Right forelimb (tissue), 1 donor: ENCODE measurements at regions not wholly inside any gene's neighbourhood (a gene's known extent, or its start where the extent isn't known, plus 50 kb on each side); places are given as distances from the start of the nearest gene placed in this dataset.

Experiments used
- DNase-seq: peaks from one replicate; pipeline ENCODE4 v3.0.0-alpha.2; 2018

DNA sequence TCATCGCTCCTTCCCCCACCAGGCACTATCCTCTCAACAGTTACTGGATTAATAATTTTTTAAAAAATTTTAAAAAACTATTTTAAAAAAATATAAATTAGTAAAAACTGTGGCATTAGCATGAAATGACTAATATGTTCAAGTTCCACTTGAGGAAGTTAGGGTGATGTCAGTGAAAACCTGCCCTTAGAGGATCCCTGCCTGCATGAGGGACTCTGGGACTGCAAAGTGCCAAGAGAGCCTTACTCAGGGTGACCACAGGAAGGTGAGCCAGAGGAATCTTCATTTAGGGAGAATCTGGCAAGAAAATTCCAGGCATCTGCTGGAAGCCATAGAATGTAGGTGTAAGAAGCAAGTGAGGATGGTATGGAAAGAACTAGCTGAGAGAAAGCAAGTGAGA lies 157.7 kb upstream of the BCL6 start:
- DNase-seq, result no peak

DNA sequence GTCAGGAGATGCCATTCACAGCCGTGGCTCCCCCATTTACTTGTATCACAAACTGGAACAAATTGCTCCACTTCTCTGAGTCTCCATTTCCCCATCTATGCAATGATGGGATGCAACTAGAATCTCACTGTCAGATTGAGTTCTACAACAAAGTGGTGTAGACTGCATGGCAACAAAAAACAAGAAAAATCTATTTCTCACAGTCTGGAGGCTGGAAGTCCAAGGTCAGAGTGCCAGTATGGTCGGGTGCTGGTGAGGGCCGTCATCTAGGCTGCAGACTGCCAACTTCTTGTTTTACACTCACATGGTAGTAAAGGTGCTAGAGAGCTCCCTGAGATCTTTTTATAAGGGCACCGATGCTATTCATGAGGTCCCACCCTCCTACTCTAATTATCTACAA lies 158.4 kb upstream of the BCL6 start:
- DNase-seq, result no peak

DNA sequence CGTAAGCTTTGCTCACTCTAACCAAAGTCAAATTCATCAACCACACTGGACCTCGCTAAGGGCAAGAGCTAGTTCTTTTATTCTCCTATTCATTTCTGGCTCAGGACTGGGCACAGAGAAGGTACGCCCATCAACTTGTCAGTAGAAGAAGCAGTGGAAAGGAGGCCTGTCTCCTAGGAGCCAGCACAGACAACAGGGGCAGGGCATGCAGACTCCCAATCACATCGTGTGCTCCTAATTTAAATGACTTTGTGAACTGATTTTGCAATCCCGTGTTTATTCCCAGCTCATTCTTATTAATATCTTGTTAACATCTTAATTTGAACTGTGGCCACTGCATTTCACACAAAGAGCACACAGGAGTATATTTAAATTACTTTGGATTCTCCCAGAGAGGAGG lies 161.1 kb upstream of the BCL6 start:
- DNase-seq, result no peak

DNA sequence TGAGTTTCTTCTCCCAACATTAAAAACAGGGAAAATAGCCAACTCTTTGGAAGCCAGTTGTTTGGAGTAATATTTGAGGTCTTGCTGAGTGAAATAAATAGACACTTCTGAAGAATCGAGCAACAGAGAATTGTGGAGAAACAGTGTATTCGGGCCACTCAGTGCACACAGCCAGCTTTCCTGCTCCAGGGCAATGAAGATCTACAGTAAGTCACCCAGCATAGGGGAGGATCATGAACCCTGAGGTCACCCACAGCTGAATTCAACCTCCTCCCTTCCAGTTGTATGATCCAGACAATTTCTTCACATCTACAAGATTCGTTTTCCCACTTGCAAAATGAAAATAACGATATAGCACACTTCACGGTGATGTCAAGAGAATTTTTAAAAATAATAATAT lies 161.7 kb upstream of the BCL6 start:
- DNase-seq, result no peak

DNA sequence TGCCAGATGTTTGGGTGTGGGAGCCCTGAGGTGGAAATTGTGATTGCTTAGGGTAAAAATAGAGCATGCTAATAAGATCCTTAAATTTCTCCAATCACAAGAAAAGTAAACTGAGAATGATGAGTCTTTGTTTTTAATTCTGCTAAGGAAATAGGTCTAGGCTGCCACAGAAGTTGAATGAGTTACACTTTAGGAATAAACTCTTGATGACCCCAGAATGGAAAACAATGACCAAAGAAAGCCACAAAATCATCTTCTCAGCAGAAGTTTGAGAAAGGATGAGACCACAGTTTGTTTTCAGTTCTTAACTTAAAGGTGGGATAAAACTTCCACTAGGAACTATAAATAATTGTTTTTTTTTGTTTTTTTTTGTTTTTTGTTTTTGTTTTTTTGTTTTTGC lies 164.6 kb upstream of the BCL6 start:
- no peak for DNase-seq

DNA sequence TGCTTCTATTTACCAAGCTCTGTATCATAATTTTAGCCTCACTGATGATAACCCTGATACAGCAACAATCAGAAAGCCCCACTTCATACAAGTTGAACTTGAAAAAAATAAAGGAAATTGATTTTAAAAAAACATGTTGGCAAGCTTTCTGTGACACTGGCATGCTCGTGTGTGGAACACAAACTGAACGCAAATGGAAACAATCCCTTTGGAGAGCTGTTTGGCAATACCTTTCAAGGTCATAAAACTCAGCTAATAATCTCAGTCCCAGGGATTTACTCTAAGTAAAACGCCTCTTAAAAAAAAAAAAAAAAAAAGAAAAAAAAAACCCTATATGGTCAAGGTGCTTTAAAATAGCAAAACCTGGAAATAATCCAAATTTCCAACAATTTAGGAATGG lies 166.7 kb upstream of the BCL6 start:
- DNase-seq, result no peak

DNA sequence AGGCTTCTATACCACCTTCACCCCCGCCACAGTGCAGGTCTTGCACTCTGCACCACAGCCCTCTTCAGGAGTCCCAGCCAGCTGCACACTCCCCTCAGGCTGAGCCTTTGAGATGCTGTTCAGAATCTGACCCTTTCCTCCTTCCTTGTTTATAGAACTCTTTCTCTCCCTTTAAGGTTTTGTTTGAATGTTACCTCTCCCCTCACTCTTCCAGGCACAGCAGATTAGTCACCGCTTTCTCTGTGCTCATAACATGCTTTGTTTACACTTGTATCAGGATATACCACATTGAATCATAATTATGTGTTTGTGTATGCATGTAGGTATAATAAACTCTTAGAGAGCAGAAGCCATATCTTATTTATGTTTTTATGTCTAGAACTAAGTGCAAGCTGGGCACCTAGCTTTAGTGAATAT lies 168.4 kb upstream of the BCL6 start:
- DNase-seq, result no peak

DNA sequence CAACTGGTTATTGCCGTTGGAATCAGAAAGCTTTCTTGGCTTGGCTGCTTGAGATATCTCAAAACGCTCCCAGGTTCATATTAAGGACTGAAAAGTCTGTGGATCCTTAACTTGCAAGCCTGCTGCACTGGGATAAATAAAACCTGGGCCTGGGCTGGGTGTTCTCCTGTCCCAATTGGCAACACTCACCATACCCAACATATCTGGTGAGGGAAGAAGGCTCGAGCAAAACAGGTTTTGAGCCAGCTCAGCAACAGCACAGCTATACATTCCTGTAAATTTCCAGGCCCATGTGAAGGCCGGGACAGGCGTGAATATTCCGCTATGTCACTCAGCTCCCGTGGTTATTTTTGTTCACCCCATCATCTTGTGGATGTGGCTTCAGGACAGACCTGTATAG lies 169.0 kb upstream of the BCL6 start:
- no peak for DNase-seq

DNA sequence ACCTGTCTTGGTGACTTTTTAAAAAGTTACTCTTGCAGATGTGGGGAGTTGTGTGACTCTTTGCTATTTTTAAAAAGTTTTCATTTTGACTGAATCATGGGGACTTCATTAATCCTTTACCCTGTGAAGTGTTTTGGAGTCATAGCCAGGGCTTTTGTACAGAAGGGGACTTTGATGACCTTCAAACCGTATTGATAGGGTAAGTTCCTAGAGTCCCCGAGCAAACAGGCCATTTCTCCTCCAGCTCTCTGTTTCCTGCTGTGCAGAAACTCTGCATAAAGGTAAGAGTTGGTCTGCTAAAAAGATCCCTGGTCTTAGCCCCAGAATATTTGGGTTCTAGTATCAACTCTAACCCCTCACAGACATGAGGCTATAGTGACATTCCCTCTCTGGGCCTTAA lies 170.8 kb upstream of the BCL6 start:
- no peak for DNase-seq

DNA sequence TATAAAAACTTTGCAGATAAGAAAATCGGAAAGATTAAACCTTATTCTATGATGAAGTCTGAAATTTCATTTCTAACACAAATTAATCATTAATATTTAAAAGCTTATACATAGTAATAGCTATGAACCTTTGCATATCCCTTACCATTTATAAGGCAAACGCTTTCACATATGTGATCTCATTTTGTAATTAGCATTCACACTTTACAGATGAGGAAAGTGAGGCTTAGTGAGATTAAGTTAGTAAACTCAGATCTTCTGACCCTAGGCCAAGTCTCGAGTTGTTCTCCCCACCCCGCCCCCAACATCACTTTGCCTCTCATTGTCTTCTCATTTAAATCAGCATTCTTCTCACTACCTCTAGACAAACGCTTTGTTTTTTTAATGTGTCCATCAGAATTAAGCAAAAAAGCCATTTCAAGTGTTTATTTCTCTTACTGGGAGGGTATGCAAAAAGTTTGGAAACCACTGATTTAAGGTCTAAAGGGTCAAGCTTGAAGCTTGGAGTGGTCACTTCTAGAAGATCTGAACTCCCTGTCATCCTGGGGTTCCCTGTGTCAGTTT lies 172.9 kb upstream of the BCL6 start:
- DNase-seq, result no peak

DNA sequence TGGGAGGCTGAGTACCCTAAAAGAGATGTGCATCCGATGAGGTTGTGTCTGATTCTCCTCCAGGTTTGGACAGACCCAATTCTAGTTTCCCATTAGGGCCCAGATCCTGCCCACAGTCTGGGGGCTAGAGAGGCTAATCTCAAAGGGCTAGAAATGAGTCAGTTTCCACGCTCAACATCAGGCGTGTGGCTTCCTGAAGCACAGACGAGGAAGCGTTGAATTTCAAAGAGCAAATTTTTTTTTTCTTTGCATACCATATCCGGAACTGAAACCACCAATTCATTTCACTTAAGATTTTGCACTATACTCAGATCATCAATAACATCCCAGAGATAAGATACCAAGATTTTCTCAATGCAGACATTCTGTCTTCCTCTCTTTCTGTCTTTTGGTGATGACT lies 173.8 kb upstream of the BCL6 start:
- DNase-seq, result no peak

DNA sequence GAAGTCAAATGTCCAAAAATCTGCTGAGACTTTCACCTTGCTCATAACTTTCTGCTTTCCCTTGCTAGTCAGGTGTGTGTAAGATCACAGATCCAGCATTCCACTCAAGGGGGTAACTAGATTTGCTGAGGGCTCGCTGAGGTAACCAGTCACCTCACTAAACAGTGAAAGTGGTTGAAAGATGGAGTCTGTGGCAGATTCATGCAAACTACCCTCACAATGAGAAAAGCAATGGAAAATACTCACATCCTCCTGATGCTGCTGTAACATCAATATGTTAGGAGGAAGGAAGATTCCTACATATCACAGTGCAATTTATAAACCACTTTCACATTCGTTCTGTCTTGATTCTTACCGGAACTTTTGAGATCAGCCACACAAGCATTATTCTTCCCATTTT lies 174.3 kb upstream of the BCL6 start:
- DNase-seq, result no peak

DNA sequence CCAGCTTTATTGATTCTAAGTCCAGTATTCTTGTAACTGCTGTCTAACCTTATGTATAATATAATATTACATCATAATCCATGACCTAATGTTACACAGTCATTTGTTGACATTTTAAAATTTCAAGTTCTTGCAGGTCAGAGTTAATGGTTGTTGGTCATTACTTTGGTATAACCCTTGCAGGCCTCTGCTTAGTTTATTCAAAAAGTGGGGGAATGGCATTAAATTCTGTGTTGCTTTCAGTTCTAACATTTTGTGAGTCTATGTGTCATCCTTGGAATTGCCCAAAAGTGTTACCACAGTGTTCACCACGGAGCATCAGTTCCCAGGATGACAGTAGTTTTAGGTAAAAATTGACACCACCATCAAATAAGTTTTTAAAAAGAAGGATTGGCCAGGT lies 174.8 kb upstream of the BCL6 start:
- DNase-seq, result no peak

DNA sequence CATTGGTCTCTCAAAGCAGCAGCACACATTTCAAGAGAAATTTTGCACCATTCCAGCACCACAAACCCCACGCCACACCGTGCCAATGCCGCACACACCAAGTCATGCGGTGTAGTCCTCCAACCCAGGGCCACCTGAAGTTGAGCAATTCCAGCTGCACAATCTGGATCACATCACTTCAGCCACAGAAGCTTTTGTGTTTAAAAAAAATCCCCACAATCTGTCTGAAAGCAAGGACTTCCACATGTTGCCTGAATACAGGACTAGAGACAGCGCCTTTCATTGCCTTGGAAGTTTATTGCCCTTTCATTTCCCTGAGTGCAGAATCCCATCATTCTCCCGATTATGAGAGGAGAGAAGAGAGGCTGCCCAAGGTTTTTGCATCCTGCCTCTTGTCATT lies 175.6 kb upstream of the BCL6 start:
- no peak for DNase-seq

DNA sequence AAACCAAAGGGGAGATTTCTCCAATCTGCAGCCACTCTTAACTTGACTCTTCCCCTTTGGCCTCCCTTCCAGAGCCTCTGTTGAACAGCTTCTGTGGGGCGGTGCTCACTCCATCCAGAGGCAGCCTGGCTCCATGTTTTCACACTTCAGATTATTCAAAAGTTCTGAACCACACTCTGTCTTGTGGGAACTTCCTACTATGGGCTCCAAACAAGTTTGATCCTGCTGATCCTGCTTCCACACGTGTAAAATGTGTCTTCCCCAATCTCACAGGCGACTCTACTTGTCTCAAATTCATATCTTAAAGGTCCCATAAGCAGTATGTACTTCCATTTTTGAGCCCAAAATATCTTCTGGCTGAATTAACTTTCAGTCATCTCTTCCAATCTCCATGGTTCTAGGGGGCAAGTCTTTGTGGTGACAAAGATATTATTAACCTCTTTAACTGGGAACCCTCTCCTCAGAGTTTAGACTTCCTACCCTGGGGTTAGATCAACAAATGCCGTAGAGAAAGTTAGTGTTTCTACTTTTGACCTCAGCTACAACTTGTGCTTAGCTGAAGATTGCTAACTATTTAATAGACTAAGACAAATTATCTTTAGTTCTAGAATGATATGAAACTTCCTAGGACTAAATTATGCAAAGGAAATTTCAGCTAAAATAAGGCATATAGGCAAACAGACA lies 176.3 kb upstream of the BCL6 start:
- no peak for DNase-seq

DNA sequence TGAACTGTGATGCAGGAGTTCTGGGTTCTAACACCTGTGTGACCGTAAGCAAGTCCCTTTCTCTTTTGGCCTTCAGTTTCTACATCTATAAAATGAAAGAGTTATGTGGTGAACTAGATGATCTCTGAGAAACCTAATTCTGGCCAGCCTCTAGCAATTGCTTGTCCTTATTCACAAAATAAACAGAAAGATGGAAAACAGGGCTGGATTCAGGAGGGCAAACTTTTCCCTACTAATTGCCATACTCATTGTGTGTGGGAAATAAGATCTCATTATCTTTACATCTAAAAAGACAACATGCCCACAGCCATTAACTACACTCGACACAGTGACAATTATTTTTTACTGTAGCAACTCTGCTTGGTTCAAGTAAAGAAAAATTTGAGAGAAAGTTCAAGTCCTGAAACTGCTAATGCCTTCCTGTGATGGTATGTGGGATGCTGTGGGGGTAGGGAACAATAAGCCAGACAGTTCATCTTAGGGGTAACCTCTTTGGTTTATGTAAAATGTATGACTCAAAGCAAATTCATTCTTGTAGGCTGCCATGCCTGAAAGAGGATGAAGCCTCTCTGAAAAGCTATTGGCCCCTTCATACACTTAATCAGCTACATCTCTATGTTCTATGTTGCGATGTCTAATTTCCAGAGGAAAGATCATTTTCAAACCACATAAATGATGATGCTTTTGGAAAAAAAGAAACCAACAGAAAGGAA lies 177.6 kb upstream of the BCL6 start:
- no peak for DNase-seq

DNA sequence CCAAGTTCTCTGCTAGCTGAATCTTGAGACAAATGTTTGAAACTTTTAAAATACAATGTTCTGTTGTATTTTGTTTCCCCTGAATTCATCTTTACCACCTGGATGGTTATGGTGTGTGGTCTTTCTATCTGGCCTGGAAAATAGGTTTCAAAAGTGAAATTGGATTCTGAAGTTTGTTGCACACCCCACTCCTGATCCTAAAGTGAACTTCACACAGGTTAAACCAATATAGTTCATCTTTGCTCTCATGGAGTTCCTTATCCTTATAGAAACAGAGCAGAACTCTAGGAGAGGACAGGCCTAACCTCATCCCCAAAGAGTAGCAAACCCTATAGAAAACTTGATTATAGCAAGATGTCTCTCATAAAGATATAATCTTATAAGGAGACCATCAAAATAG lies 179.4 kb upstream of the BCL6 start:
- DNase-seq, result no peak

DNA sequence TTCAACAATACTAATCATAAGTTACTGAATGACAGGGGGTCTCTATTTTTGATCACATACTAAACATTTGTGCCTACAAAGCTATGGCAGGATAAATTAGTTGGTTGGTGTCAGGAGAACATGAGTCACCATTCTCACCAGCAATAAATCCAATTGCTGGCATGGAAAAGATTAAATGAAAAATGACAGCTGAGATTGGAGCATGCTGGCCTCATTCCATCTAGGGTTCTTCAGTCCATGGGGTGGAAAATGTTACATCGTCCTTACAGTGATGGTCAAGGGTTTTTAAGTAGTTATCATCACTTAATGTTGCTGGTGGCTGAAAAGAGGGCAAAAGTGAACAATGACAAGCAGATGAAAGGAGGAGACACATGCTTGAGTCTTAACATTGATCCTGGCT lies 180.1 kb upstream of the BCL6 start:
- no peak for DNase-seq

DNA sequence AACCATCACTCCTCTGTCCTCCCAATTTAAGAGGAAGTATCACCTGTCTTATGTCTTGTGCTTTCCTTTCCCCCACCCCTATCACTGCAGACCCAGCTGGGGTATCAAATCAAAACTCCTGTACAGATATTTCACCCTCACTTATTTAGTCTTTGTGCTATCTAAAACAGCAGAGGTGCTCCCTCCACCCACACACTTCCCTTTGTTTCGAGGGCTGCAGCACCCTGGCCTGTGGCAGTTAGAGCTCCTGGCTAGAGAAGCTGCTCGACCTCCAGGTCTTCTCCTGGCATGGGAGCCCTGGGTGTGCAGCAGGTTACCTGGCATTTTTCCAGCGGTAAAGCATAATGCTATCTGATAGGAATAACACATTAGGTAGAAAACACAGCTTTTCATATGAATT lies 181.4 kb upstream of the BCL6 start:
- DNase-seq, result no peak

DNA sequence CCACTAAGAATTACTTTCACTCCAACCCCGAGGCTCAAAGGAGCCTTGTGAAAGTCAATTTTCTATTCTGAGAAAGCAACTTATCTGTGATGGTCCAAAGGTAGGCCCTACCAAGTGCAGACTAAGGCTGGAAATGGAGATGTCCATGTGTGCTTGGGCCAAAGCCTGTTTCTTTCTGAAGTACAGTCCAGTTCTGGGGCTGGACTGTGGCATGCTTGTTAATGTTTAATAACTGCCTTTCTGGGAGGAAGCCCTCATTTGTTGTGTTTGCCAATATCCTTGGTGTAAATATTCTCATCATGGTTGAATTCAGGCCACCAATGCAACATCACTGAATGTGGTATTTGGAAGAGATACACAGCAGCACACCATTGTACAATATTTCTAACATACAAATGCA lies 182.3 kb upstream of the BCL6 start:
- DNase-seq, result no peak

DNA sequence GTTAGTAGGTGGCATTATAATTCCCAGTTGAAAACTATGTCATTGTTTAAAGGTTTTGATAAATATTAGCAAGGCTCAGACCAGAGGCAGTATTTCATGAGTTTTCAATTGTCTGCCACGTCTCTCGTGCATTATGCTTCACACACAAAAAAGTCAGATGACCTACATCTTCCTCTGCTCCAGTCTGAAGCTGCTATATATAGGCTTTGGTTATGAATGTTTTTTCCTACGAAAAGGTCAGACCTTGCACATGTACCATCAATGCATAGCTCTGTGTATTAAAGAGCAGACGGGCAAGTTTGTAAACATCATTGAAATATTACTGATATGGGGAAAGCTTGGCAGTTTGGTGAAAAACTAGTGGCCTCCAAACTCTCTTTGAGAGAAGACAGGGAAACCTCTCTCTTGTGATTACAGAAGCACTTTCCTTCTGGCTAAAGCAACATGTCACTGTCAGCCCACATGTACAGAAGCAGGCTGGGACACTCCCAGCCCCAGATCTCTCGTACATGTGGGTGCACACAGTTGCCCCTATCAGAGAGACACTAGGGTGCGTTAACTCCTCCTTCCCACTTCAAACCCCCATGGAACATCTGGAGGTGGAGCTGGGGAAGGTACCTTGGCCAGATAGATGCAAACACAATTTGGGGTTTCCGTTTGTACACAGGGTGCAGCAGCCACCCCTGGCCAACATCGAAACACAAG lies 184.0 kb upstream of the BCL6 start:
- no peak for DNase-seq

DNA sequence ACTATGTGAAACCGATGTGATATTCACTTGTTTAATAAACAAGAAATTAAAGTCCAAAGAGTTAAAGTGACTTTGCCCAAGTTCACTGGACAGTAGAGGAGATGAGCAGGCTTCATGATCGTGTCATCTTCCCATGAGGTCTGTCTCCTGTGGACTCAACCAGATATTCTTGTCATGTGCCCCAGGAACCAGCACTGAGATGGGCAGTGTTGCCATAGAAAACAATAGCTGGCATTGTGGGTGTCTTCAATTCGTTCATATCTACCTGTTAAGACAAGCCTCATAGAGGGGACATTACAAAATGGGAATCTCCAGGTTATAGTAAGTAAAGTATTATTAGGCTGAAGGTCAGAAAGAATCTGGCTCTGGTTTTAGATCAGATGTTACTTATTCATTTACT lies 184.8 kb upstream of the BCL6 start:
- DNase-seq, result no peak

DNA sequence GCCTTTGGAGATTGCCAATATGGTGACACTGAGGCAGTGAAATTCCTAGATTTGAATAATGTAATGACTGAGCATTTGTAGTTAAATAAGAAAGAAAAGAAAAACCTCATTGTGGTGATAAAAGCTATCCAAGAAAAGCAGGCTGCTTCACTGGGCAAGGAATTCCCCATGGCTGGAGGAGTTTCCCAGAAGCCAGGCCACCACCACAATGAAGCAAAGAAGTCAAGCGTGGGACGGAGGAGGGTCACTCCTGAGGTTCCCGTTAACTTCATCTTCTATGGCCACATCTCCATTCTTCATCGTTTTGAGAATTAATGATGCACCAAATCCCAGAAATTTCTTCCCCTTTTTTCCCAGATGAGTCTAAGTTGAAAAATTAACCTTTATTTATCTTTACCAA lies 185.8 kb upstream of the BCL6 start:
- DNase-seq, result no peak

DNA sequence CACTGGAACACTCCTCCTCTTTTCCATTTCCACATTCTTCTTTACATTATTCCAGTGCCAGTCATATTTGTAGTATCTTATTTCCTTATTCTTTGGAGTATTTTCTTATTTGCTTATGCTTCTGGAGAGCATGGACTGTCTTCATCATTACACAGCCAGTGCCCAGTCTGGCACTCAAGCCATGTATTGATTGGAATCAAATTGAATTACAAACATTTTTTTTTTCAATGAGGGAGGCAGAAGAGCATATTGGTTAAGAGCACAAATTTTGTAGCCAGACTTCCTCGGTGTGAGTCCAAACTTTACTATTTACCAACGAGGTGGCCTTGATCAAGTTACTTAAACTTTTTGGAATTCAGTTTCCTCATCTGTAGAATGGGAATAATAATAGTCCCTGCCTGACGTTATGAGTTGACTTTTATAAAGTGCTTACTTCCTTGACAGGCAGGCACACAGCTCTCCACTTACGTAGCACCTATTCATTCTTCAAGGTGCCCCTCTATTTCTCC lies 186.6 kb upstream of the BCL6 start:
- DNase-seq, result no peak
